H9 (cell line): ENCODE measurements at regions not wholly inside any gene's neighbourhood (a gene's known extent, or its start where the extent isn't known, plus 50 kb on each side); places are given as distances from the start of the nearest gene placed in this dataset.

Experiments used
- DNase-seq: peaks from one replicate; pipeline ENCODE4 v3.0.0-alpha.2; 2017
- H2AFZ ChIP-seq: one replicate; pipeline ENCODE4 v1.6.1; 2013; ENCODE audit warnings: mild to moderate bottlenecking, low read length, control low read depth, moderate library complexity
- H2AK5ac ChIP-seq: 2 replicates; pipeline ENCODE4 v1.6.1; 2013; ENCODE audit warnings: low read length, control low read depth, mixed read lengths; ENCODE audit not compliant: insufficient read length
- H2BK120ac ChIP-seq: one replicate; pipeline ENCODE4 v1.6.1; 2013; ENCODE audit warnings: low read depth, mild to moderate bottlenecking, low read length, control low read depth, inconsistent platforms; ENCODE audit not compliant: poor library complexity, severe bottlenecking
- H2BK12ac ChIP-seq: 2 replicates; pipeline ENCODE4 v1.6.1; 2013; ENCODE audit warnings: low read length, control low read depth, mixed read lengths, low read depth; ENCODE audit not compliant: insufficient read length
- H2BK15ac ChIP-seq: 2 replicates; pipeline ENCODE4 v1.6.1; 2013; ENCODE audit warnings: low read depth, low read length, control low read depth
- H2BK20ac ChIP-seq: one replicate; pipeline ENCODE4 v1.6.1; 2013; ENCODE audit warnings: low read depth, mild to moderate bottlenecking, low read length, control low read depth, inconsistent platforms; ENCODE audit not compliant: poor library complexity, severe bottlenecking
- H2BK5ac ChIP-seq: 2 replicates; pipeline ENCODE4 v1.6.1; 2013; ENCODE audit warnings: low read length, control low read depth, mixed read lengths; ENCODE audit not compliant: insufficient read length
- H3K14ac ChIP-seq: 2 replicates; pipeline ENCODE4 v1.6.1; 2013; ENCODE audit warnings: low read length, control low read depth; ENCODE audit not compliant: insufficient read depth
- H3K18ac ChIP-seq: 2 replicates; pipeline ENCODE4 v1.6.1; 2013; ENCODE audit warnings: low read depth, mild to moderate bottlenecking, mixed read lengths, low read length, control low read depth; ENCODE audit not compliant: insufficient read length
- H3K23ac ChIP-seq: 2 replicates; pipeline ENCODE4 v1.6.1; 2013; ENCODE audit warnings: low read length, control low read depth, mixed read lengths, low read depth; ENCODE audit not compliant: insufficient read length
- H3K23me2 ChIP-seq: 2 replicates; pipeline ENCODE4 v1.6.1; 2013; ENCODE audit warnings: low read depth, mild to moderate bottlenecking, mixed read lengths, low read length, control low read depth; ENCODE audit not compliant: insufficient read length, poor library complexity, severe bottlenecking
- H3K27ac ChIP-seq: 2 replicates; pipeline ENCODE4 v1.5.1; 2013; ENCODE audit warnings: low read length, control low read depth, mixed read lengths, low read depth; ENCODE audit not compliant: insufficient read length
- H3K27me3 ChIP-seq: 2 replicates; pipeline ENCODE4 v1.6.1; 2013; ENCODE audit warnings: low read length, control low read depth, inconsistent platforms; ENCODE audit not compliant: insufficient read depth
- H3K4ac ChIP-seq: 2 replicates; pipeline ENCODE4 v1.6.1; 2013; ENCODE audit warnings: low read depth, mild to moderate bottlenecking, control low read depth, inconsistent platforms, low read length, moderate library complexity
- H3K4me1 ChIP-seq: 2 replicates; pipeline ENCODE4 v1.6.1; 2013; ENCODE audit warnings: low read length, control low read depth, inconsistent platforms; ENCODE audit not compliant: insufficient read depth
- H3K4me2 ChIP-seq: 2 replicates; pipeline ENCODE4 v1.6.1; 2013; ENCODE audit warnings: low read length, control low read depth, mixed read lengths; ENCODE audit not compliant: insufficient read length, insufficient read depth
- H3K56ac ChIP-seq: 2 replicates; pipeline ENCODE4 v1.6.1; 2013; ENCODE audit warnings: low read depth, mild to moderate bottlenecking, mixed read lengths, low read length, control low read depth; ENCODE audit not compliant: insufficient read length
- H3K79me1 ChIP-seq: 2 replicates; pipeline ENCODE4 v1.6.1; 2013; ENCODE audit warnings: low read depth, mild to moderate bottlenecking, moderate library complexity, low read length, control low read depth, inconsistent platforms; ENCODE audit not compliant: insufficient read depth, poor library complexity, severe bottlenecking
- H3K79me2 ChIP-seq: 2 replicates; pipeline ENCODE4 v1.6.1; 2013; ENCODE audit warnings: low read length, control low read depth, inconsistent platforms; ENCODE audit not compliant: insufficient read depth
- H3K9ac ChIP-seq: 2 replicates; pipeline ENCODE4 v1.6.1; 2013; ENCODE audit warnings: low read length, control low read depth, mixed read lengths; ENCODE audit not compliant: insufficient read length; ENCODE audit errors: extremely low read depth
- H3K9me3 ChIP-seq: one replicate; pipeline ENCODE4 v1.6.1; 2013; ENCODE audit warnings: low read depth, low read length, inconsistent platforms; ENCODE audit not compliant: control insufficient read depth
- H3T11ph ChIP-seq: one replicate; pipeline ENCODE4 v1.6.1; 2013; ENCODE audit warnings: mild to moderate bottlenecking, low read length, control low read depth, inconsistent platforms
- H4K20me1 ChIP-seq: one replicate; pipeline ENCODE4 v1.6.1; 2013; ENCODE audit not compliant: control insufficient read depth, insufficient read length, insufficient read depth
- H4K5ac ChIP-seq: 2 replicates; pipeline ENCODE4 v1.6.1; 2013; ENCODE audit warnings: low read depth, mild to moderate bottlenecking, mixed read lengths, low read length, control low read depth; ENCODE audit not compliant: insufficient read length
- H4K8ac ChIP-seq: replicated peaks from 2 replicates; pipeline ENCODE4 v1.6.1; 2013; ENCODE audit warnings: low read length, control low read depth, mixed read lengths, low read depth; ENCODE audit not compliant: insufficient read length
- H4K91ac ChIP-seq: 2 replicates; pipeline ENCODE4 v1.6.1; 2013; ENCODE audit warnings: low read depth, mild to moderate bottlenecking, moderate library complexity, mixed read lengths, low read length, control low read depth; ENCODE audit not compliant: insufficient read length
- H3K27ac Mint-ChIP-seq, 3 experiments: 2 replicates in 2 of 3; 3 replicates in 1 of 3; pipeline ENCODE4 v1.8.0; 2020 to 2021; ENCODE audit warnings: mixed read lengths in 3 of 3, mild to moderate bottlenecking in 1 of 3, moderate library complexity in 1 of 3
- H3K27me3 Mint-ChIP-seq: 2 replicates; pipeline ENCODE4 v1.8.0; 2021; ENCODE audit warnings: low read depth, mild to moderate bottlenecking, moderate library complexity, mixed read lengths
- H3K36me3 Mint-ChIP-seq, 3 experiments: 2 replicates in 2 of 3; 3 replicates in 1 of 3; pipeline ENCODE4 v1.8.0; 2020 to 2021; ENCODE audit warnings: low read depth in 3 of 3, mixed read lengths in 3 of 3; ENCODE audit not compliant: insufficient read depth in 1 of 3
- H3K4me1 Mint-ChIP-seq, 2 experiments: 2 replicates each; pipeline ENCODE4 v1.8.0; 2020; ENCODE audit warnings: mixed read lengths in 2 of 2
- H3K4me3 Mint-ChIP-seq, 2 experiments: 2 replicates in 1 of 2; 3 replicates in 1 of 2; pipeline ENCODE4 v1.8.0; 2020 to 2021; ENCODE audit warnings: mild to moderate bottlenecking in 2 of 2, mixed read lengths in 2 of 2, moderate library complexity in 1 of 2
- H3K9me3 Mint-ChIP-seq, 2 experiments: 2 replicates in 1 of 2; 3 replicates in 1 of 2; pipeline ENCODE4 v1.8.0; 2020; ENCODE audit warnings: mild to moderate bottlenecking in 2 of 2, mixed read lengths in 2 of 2, moderate library complexity in 1 of 2
- CTCF ChIP-seq: fragments of 200-600 bp; sonication (generic); conservative IDR thresholded peaks from 3 replicates; pipeline ENCODE4 v1.8.0; 2021; ENCODE audit warnings: antibody characterized with exemption, mild to moderate bottlenecking
- WGBS: extraction: QIAGEN DNeasy Blood & Tissue Kit; methylation state at CpG from one replicate; pipeline ENCODE4 v1.1.7; 2013; ENCODE audit warnings: missing lambda C conversion rate, low lambda C conversion rate, mixed read lengths; ENCODE audit not compliant: insufficient read length; ENCODE audit errors: extremely low coverage; 5-methylcytosine and 5-hydroxymethylcytosine counted together

- Histone ChIP-seq H3K9ac (no peak overlapping the region), H3K4me1 (no peaks in the 10 kb centered on the region), H2AK5ac (no peak overlapping the region), H4K5ac (no peak overlapping the region), H3K79me1 (no peaks in the 10 kb centered on the region), H2BK120ac (no peak overlapping the region), H3K23me2 (no peaks in the 10 kb centered on the region), H3K56ac (no peak overlapping the region), H2AFZ (no peak overlapping the region), H3K27me3 (no peaks in the 10 kb centered on the region), H4K91ac (no peak overlapping the region), H3K79me2 (no peaks in the 10 kb centered on the region), H2BK20ac (no peak overlapping the region), H3K9me3 (no peaks in the 10 kb centered on the region), H3T11ph (no peak overlapping the region), H4K20me1 (no peaks in the 10 kb centered on the region), H2BK15ac (no peak overlapping the region), H4K8ac (no peak overlapping the region), H3K4ac (no peak overlapping the region), H3K23ac (no peak overlapping the region), H2BK5ac (no peak overlapping the region), H2BK12ac (no peak overlapping the region), H3K18ac (no peak overlapping the region), H3K27ac (no peak overlapping the region), H3K4me2 (no peak overlapping the region), H3K14ac (no peak overlapping the region)
- DNase-seq, result no peak
- H3K4me3 Mint-ChIP-seq, result no peak overlapping the region
- H3K27ac Mint-ChIP-seq, result no peak overlapping the region
- no peaks in the 10 kb centered on the region for H3K27me3 Mint-ChIP-seq
- H3K4me1 Mint-ChIP-seq, result no peaks in the 10 kb centered on the region
- H3K9me3 Mint-ChIP-seq, result no peaks in the 10 kb centered on the region
- no CpG with 5 or more reads among the region's 3 CpGs for WGBS
- no peaks in the 10 kb centered on the region for H3K36me3 Mint-ChIP-seq
- TF ChIP-seq CTCF, result no peak
Measured at GRCh38 chr4:126735294-126736132, 897.2 kb upstream of the INTU start.
